Loucy (cell line): ENCODE measurements at regions not wholly inside any gene's neighbourhood (a gene's known extent, or its start where the extent isn't known, plus 50 kb on each side); places are given as distances from the start of the nearest gene placed in this dataset.

ENCODE experiments used
- CTCF ChIP-seq: fragments of 200-600 bp; sonication (generic); conservative IDR thresholded peaks from 2 replicates; pipeline ENCODE4 v1.5.1; 2014; ENCODE audit warnings: mild to moderate bottlenecking, antibody characterized with exemption, low read length
- EZH2phosphoT487 ChIP-seq: fragments of 200-600 bp; IDR thresholded peaks from 2 replicates; pipeline ENCODE4 v1.6.1; 2018; ENCODE audit warnings: antibody characterized with exemption, mild to moderate bottlenecking, moderate library complexity, borderline replicate concordance

- TF ChIP-seq CTCF (no peak), EZH2phosphoT487 (no peak)
Observed at GRCh38 chr2:72014831-72015230, 132.8 kb downstream of the CYP26B1 start.
